ENCODE measurements at regions not wholly inside any gene's neighbourhood (a gene's known extent, or its start where the extent isn't known, plus 50 kb on each side); places are given as distances from the start of the nearest gene placed in this dataset.

DNA sequence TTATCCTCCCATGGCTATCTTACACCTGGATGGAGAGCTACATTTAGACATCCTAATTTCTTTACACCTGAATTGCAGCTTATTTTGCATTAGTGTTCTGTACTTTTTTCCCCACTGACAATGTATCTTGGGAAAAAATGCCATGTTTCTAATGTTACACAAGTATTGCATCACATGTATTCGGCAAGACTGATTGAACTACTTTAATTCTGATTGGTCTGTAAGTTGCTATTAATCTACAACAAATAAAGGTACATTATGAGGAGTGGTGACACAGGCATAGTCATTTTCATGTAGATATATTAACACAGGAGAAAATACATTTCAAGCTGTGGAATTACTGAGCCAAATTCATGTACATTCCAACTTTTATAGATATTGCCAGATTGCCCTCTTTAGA, 558.0 kb downstream of the TRIML1 start:
- TF ChIP-seq, protein P1, sequence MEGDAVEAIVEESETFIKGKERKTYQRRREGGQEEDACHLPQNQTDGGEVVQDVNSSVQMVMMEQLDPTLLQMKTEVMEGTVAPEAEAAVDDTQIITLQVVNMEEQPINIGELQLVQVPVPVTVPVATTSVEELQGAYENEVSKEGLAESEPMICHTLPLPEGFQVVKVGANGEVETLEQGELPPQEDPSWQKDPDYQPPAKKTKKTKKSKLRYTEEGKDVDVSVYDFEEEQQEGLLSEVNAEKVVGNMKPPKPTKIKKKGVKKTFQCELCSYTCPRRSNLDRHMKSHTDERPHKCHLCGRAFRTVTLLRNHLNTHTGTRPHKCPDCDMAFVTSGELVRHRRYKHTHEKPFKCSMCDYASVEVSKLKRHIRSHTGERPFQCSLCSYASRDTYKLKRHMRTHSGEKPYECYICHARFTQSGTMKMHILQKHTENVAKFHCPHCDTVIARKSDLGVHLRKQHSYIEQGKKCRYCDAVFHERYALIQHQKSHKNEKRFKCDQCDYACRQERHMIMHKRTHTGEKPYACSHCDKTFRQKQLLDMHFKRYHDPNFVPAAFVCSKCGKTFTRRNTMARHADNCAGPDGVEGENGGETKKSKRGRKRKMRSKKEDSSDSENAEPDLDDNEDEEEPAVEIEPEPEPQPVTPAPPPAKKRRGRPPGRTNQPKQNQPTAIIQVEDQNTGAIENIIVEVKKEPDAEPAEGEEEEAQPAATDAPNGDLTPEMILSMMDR (IDR thresholded peaks at IDR 0.05; ENCODE audit: unreplicated experiment in 3 of 3) = no peak
- H3K4me3 Mint-ChIP-seq = no peak overlapping the region
- no peak overlapping the region for H3K27ac Mint-ChIP-seq
- H3K4me1 Mint-ChIP-seq = no peaks in the 10 kb centered on the region
- no peaks in the 10 kb centered on the region for H3K27me3 Mint-ChIP-seq (ENCODE audit: low read depth)
- no peaks in the 10 kb centered on the region for H3K9me3 Mint-ChIP-seq
- no peaks in the 10 kb centered on the region for H3K36me3 Mint-ChIP-seq (ENCODE audit: low read depth)

DNA sequence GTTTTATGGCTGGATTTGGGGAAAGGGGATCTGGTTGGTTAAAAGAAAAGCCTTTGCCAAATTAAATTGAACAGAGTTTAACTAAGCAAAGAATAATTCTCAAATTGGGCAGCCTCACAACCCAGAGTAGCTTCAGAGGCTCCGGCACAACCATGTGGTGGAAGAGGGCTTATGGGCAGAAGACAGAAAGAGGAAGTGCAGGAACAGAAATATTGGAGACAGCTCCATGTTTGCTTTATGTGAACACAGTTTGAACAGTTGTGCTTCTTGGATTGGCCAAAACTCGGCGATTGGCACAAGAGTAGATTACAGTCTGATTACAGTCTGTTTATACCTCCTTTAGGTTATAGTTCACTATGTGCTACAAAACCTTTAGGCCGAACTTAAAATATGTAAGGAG, 562.7 kb downstream of the TRIML1 start:
- Mint-ChIP-seq H3K27ac (no peak overlapping the region), H3K36me3 (ENCODE audit: low read depth) (no peaks in the 10 kb centered on the region)

DNA sequence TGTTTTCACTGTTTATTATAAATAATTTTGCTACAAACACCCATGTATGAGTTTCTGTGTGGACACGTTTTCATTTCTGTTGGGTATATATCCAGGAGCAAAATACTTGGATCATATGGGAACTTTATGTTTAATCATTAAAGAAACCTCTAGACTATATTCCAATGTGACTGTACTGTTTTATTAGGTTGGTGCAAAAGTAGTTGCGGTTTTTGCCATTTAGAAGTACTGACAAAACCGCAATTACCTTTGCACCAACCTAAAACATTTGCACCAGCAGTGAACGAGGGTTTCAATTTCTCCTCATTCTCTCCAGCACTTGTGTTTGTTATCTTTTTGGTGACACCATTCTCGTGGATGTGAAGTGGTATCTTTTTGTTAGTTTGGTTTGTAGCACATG, 565.0 kb downstream of the TRIML1 start:
- Mint-ChIP-seq H3K36me3 (ENCODE audit: low read depth) (no peaks in the 10 kb centered on the region), H3K9me3 (no peaks in the 10 kb centered on the region), H3K4me1 (no peaks in the 10 kb centered on the region), H3K4me3 (no peak overlapping the region), H3K27ac (no peak overlapping the region), H3K27me3 (ENCODE audit: low read depth) (no peaks in the 10 kb centered on the region)
- TF ChIP-seq, protein P1 (IDR thresholded peaks at IDR 0.05; ENCODE audit: unreplicated experiment in 3 of 3) = no peak

More for the DNA sequence above, 562.7 kb downstream of the TRIML1 start:
- Mint-ChIP-seq H3K4me1 (no peaks in the 10 kb centered on the region), H3K9me3 (no peaks in the 10 kb centered on the region), H3K4me3 (no peak overlapping the region), H3K27me3 (ENCODE audit: low read depth) (no peaks in the 10 kb centered on the region)
- TF ChIP-seq, protein P1 (IDR thresholded peaks at IDR 0.05; ENCODE audit: unreplicated experiment in 3 of 3) = no peak

DNA sequence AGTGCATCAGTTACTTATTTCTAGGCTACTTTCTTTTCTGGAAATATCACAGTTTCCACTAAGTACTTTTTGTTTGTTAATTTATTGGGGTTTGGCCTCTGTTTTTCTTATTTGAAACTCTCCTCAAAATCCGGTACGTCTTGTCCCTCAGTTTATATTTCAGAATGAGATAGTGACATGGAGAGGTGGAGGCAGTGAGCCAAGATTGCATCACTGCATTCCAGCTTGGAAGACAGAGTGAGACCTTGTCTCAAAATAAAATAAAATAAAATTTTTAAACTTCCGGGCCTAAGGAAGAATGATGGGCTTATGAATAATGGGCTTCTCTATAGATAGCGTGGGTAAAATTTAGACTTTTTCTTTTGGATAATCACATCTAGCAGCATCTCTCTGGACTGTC, 567.8 kb downstream of the TRIML1 start:
- Mint-ChIP-seq H3K27me3 (ENCODE audit: low read depth) (no peaks in the 10 kb centered on the region), H3K27ac (no peak overlapping the region), H3K4me1 (no peaks in the 10 kb centered on the region), H3K9me3 (no peaks in the 10 kb centered on the region), H3K36me3 (ENCODE audit: low read depth) (no peaks in the 10 kb centered on the region), H3K4me3 (no peak overlapping the region)
- TF ChIP-seq, protein P1 (IDR thresholded peaks at IDR 0.05; ENCODE audit: unreplicated experiment in 3 of 3) = no peak

DNA sequence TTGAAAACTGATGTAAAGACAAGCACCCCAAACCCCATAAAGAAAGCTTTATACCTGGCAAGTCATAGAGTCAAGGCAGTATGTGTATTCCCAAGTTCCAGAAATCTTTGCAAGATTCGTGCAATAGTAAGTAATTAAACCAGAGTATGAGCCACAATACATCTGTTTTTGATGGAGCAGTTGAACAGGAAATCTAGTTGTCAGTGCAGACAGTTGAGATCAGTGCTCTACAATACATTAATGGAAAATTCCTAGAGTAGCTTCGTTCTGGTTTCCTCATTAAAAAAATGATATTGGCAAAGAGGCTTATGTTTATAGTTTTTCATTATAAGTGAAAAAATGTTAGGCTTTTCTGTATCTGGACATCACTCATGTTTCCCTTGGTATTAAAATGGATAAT, 575.3 kb downstream of the TRIML1 start:
- Mint-ChIP-seq H3K27ac (no peak overlapping the region), H3K4me3 (no peak overlapping the region), H3K9me3 (no peaks in the 10 kb centered on the region), H3K27me3 (ENCODE audit: low read depth) (no peaks in the 10 kb centered on the region), H3K4me1 (no peaks in the 10 kb centered on the region), H3K36me3 (ENCODE audit: low read depth) (no peaks in the 10 kb centered on the region)
- TF ChIP-seq, protein P1 (IDR thresholded peaks at IDR 0.05; ENCODE audit: unreplicated experiment in 3 of 3) = no peak

DNA sequence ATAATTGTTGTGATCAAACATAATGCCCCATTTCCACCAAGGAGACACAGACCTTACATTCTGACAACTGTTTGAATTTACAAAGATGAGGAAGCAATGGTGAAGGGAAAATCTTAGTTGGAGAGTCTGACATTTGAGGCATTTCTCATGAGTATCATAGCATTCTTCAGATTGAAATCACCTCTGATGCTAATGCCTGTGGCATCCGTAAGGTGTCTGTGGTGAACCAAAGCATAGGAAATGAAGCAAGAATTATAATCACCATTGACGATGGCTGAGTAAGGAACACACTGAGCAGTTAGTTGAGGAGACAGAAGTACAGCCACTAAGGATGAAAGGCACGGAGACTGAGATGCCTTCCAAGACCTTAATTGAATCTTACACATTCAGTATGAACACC, 575.7 kb downstream of the TRIML1 start:
- Mint-ChIP-seq H3K36me3 (ENCODE audit: low read depth) (no peaks in the 10 kb centered on the region), H3K27ac (no peak overlapping the region), H3K4me1 (no peaks in the 10 kb centered on the region), H3K27me3 (ENCODE audit: low read depth) (no peaks in the 10 kb centered on the region), H3K9me3 (no peaks in the 10 kb centered on the region), H3K4me3 (no peak overlapping the region)
- TF ChIP-seq, protein P1 (IDR thresholded peaks at IDR 0.05; ENCODE audit: unreplicated experiment in 3 of 3) = no peak

All from nephron (organoid).